HepG2 (cell line): ENCODE measurements at regions not wholly inside any gene's neighbourhood (a gene's known extent, or its start where the extent isn't known, plus 50 kb on each side); places are given as distances from the start of the nearest gene placed in this dataset.

Experiments
- ATAC-seq: fragments of 200-7000 bp; cut with Tn5 transposase; 3 replicates; pipeline ENCODE4 v1.9.1; 2020; ENCODE audit warnings: mild to moderate bottlenecking, moderate library complexity
- BruUV-seq: library from RNA; stranded (reverse); fragments of 400-500 nt; replicated peaks from 2 replicates; lab custom pipeline; 2021; lab: Mats Ljungman, UMichigan
- CTCF ChIA-PET: fragments of 300-600 bp; formaldehyde crosslinking; extraction: SDS; loops from one replicate; lab custom pipeline; 2021; ENCODE audit warnings: low total read pairs, inconsistent platforms, low intra/inter-chr PET ratio; lab: Yijun Ruan, JAX
- POLR2A ChIA-PET: fragments of 350-600 bp; sonication (Branson Sonifier 250); formaldehyde crosslinking; loops from one replicate; lab custom pipeline; 2020; ENCODE audit warnings: antibody characterized with exemption, inconsistent platforms; lab: Yijun Ruan, JAX
- DNase-seq: peaks from one replicate; pipeline ENCODE4 v3.0.0-alpha.2; 2015; ENCODE audit warnings: low spot score
- FAIRE-seq: peaks from 3 replicates; lab custom pipeline; 2011; peaks lifted over from hg19 to GRCh38; lab: Jason Lieb, UNC
- H2AFZ ChIP-seq: one replicate; pipeline ENCODE4 v1.6.1; 2011; ENCODE audit warnings: low read length, inconsistent platforms
- H3K27ac ChIP-seq: fragments of 300-600 bp; 3 replicates; pipeline ENCODE4 v1.8.0; 2011; ENCODE audit warnings: mixed run types, mild to moderate bottlenecking, mixed read lengths, low read length, inconsistent platforms; ENCODE audit not compliant: insufficient read depth; ENCODE audit errors: extremely low read length
- H3K27me3 ChIP-seq, 2 experiments: fragments of 200-600 bp in 1 of 2; 2 replicates in 1 of 2; 3 replicates in 1 of 2; pipeline versions ENCODE4 v1.6.0 to v1.8.0; 2011; ENCODE audit warnings: low read length in 2 of 2, mild to moderate bottlenecking in 2 of 2, moderate library complexity in 2 of 2, inconsistent platforms in 1 of 2; ENCODE audit not compliant: insufficient read depth in 2 of 2, control insufficient read depth in 1 of 2
- H3K36me3 ChIP-seq, 2 experiments: fragments of 200-600 bp in 1 of 2; replicated peaks in 1 of 2; 2 replicates in 1 of 2; 3 replicates in 1 of 2; pipeline versions ENCODE4 v1.5.1 to v1.8.0; 2011; ENCODE audit warnings: low read length in 2 of 2, inconsistent platforms in 1 of 2; ENCODE audit not compliant: insufficient read depth in 2 of 2, control insufficient read depth in 1 of 2
- H3K4me1 ChIP-seq: 2 replicates; pipeline ENCODE4 v1.5.1; 2012; ENCODE audit warnings: low read length, inconsistent platforms; ENCODE audit not compliant: insufficient read depth
- H3K4me2 ChIP-seq: 2 replicates; pipeline ENCODE4 v1.6.0; 2011; ENCODE audit warnings: low read depth, low read length, inconsistent platforms
- H3K4me3 ChIP-seq, 3 experiments: fragments of 200-600 bp in 1 of 3; sonication (generic), shearing (Covaris generic) in 1 of 3; replicated peaks in 1 of 3; 2 replicates each; pipeline ENCODE4 v1.5.1; 2011 to 2016; ENCODE audit warnings: low read length in 3 of 3, inconsistent platforms in 2 of 3, low read depth in 2 of 3, mild to moderate bottlenecking in 2 of 3, control low read depth in 1 of 3, mixed read lengths in 1 of 3; ENCODE audit not compliant: insufficient read depth in 1 of 3
- H3K79me2 ChIP-seq: one replicate; pipeline ENCODE4 v1.6.1; 2011; ENCODE audit warnings: low read length, inconsistent platforms; ENCODE audit not compliant: insufficient read depth
- H3K9ac ChIP-seq: 2 replicates; pipeline ENCODE4 v1.6.0; 2011; ENCODE audit warnings: mild to moderate bottlenecking, low read depth, low read length, inconsistent platforms; ENCODE audit not compliant: insufficient read depth
- H3K9me3 ChIP-seq: 2 replicates; pipeline ENCODE4 v1.5.1; 2012; ENCODE audit warnings: mild to moderate bottlenecking, low read length
- H4K20me1 ChIP-seq: 2 replicates; pipeline ENCODE4 v1.6.0; 2011; ENCODE audit warnings: inconsistent platforms, mild to moderate bottlenecking, low read length, moderate library complexity; ENCODE audit not compliant: insufficient read depth
- GFI1 ChIP-seq: sonication (generic); formaldehyde crosslinking; IDR thresholded peaks from 2 replicates; pipeline ENCODE4 v1.5.0; 2020; ENCODE audit warnings: missing genetic modification reagents, mild to moderate bottlenecking, borderline replicate concordance
- HNRNPK ChIP-seq: fragments of 200-400 bp; formaldehyde crosslinking; IDR thresholded peaks from 2 replicates; pipeline ENCODE4 v1.6.1; 2018; ENCODE audit warnings: low read length, low read depth, moderate library complexity, mild to moderate bottlenecking; ENCODE audit not compliant: poor library complexity, severe bottlenecking
- MAFK ChIP-seq, 2 experiments: IDR thresholded peaks in 1 of 2; conservative IDR thresholded peaks in 1 of 2; 2 replicates each; pipeline ENCODE4 v1.6.1; 2011; ENCODE audit warnings: improper control_type of control experiment in 2 of 2, low read length in 2 of 2
- SP1 ChIP-seq, 2 experiments: fragments of 450-650 bp in 1 of 2; sonication (generic) in 1 of 2; formaldehyde crosslinking in 1 of 2; IDR thresholded peaks; 2 replicates each; pipeline versions ENCODE4 v1.4.0 to v1.6.1; 2016 to 2020; ENCODE audit warnings: missing genetic modification reagents in 1 of 2
- ZNF232 ChIP-seq: sonication (generic); formaldehyde crosslinking; IDR thresholded peaks from 2 replicates; pipeline ENCODE4 v1.4.0; 2020; ENCODE audit warnings: missing genetic modification reagents, borderline replicate concordance
- ZNF496 ChIP-seq: sonication (generic); formaldehyde crosslinking; IDR thresholded peaks from 2 replicates; pipeline ENCODE4 v1.8.1; 2023; ENCODE audit warnings: mild to moderate bottlenecking, moderate library complexity, missing genetic modification reagents; ENCODE audit not compliant: insufficient replicate concordance
- WGBS: methylation state at CpG from one replicate; pipeline ENCODE4 v1.1.6; 2017; ENCODE audit warnings: low lambda C conversion rate; 5-methylcytosine and 5-hydroxymethylcytosine counted together
- in situ Hi-C: cut with HindIII; loops from 2 replicates; pipeline ENCODE4 v1.10.0; 2017; ENCODE audit warnings: low pct_unique_long_range_greater_than_20kb; ENCODE audit not compliant: extremely low pct_ligation_motif_present
- intact Hi-C: fragments of 100-400 bp; cut with micrococcal nuclease; formaldehyde crosslinking; loops from one replicate; pipeline ENCODE4 v1.10.0; 2022; ENCODE audit not compliant: unreplicated experiment

DNA sequence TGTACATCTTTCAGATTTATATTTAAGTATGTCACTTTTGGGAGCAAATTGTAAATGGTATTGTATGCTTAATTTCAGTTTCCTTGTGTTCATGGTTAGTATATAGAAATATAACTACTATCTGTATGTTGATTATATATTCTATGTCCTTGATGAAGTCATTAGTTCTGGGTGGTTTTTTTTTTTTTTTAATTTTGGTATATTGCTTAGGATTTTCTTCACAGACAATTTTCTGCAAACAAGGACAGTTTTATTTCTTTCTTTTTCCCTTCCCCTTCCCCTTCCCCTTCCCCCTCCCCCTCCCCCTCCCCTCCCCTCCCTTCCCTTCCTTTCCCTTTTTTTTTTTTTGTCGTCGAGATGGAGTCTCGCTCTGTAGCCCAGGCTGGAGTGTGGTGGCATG, 430.0 kb downstream of the TYW1 start:
- Histone ChIP-seq H3K4me1 (no peaks in the 10 kb centered on the region), H3K9me3 (no peaks in the 10 kb centered on the region), H4K20me1 (no peaks in the 10 kb centered on the region), H3K27me3 (no peaks in the 10 kb centered on the region), H2AFZ (no peak overlapping the region), H3K4me2 (no peak overlapping the region), H3K36me3 (no peaks in the 10 kb centered on the region), H3K4me3 (no peak overlapping the region), H3K27ac (no peak overlapping the region)
- WGBS: 14% methylated on average over 3 of the region's 3 CpGs
- intact Hi-C loops: no loop called here
- ATAC-seq: no peak
- BruUV-seq: no TSS peak
- CTCF ChIA-PET: no interaction called here
- TF ChIP-seq ZNF232 (CRISPR knock-in tag): no peak
- TF ChIP-seq HNRNPK: peak; percentile 80
- TF ChIP-seq, all 625 proteins: peak for 1
- POLR2A ChIA-PET: no interaction called here
- H3K79me2 ChIP-seq: no peaks in the 10 kb centered on the region
- in situ Hi-C loops: no loop called here
- no peak for FAIRE-seq
- H3K9ac ChIP-seq: no peak overlapping the region
- DNase-seq: no peak

DNA sequence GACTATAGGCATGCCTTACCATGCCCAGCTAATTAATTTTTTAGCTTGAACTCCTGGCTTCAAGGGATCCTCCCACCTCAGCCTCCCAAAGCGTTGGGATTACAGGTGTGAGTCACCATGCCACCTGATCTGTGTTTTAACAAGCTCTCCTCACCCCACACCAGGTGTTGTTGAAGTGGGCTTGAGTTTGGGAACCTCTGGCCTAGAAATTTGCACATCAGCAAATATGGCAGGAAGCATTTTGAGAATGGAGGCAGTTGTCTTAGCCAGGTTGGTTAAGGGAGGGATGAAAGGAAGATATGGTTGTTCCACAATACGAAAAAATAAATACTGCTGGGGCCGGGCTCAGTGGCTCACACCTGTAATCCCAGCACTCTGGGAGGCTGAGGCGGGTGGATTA, 433.1 kb downstream of the TYW1 start:
- in situ Hi-C loops (no loop called here), intact Hi-C loops (no loop called here)
- no peak for DNase-seq
- Histone ChIP-seq H3K36me3 (no peaks in the 10 kb centered on the region), H2AFZ (no peak overlapping the region), H3K4me2 (no peak overlapping the region), H3K4me3 (no peak overlapping the region), H3K79me2 (no peaks in the 10 kb centered on the region), H3K27me3 (no peaks in the 10 kb centered on the region), H3K4me1 (no peaks in the 10 kb centered on the region), H3K27ac (no peak overlapping the region), H3K9ac (no peak overlapping the region), H3K9me3 (no peaks in the 10 kb centered on the region), H4K20me1 (no peaks in the 10 kb centered on the region)
- ChIA-PET CTCF (no interaction called here), POLR2A (no interaction called here)
- ATAC-seq: no peak
- FAIRE-seq: no peak
- TF ChIP-seq ZNF496 (CRISPR knock-in tag) (no peak), GFI1 (CRISPR knock-in tag) (no peak), SP1 (IDR thresholded peaks at IDR 0.05) (no peak), SP1 (CRISPR knock-in tag; IDR thresholded peaks at IDR 0.05) (no peak), MAFK (conservative IDR thresholded peaks at IDR 0.05 in 1 of 2, IDR thresholded peaks at IDR 0.05 in 1 of 2; ENCODE audit: low read length in 2 of 2) (peak; percentile 42 to 48; a peak in 3 of 4 replicates)
- WGBS: 5% methylated on average over 4 of the region's 4 CpGs
- no TSS peak for BruUV-seq
